Ramos (cell line): ENCODE measurements at regions not wholly inside any gene's neighbourhood (a gene's known extent, or its start where the extent isn't known, plus 50 kb on each side); places are given as distances from the start of the nearest gene placed in this dataset.

Experiments
- in situ Hi-C: fragments of 300-500 bp; cut with MboI; formaldehyde crosslinking; loops from one replicate; pipeline ENCODE4 v1.14.3; 2022; ENCODE audit warnings: low sequenced_read_pairs; ENCODE audit not compliant: unreplicated experiment

DNA sequence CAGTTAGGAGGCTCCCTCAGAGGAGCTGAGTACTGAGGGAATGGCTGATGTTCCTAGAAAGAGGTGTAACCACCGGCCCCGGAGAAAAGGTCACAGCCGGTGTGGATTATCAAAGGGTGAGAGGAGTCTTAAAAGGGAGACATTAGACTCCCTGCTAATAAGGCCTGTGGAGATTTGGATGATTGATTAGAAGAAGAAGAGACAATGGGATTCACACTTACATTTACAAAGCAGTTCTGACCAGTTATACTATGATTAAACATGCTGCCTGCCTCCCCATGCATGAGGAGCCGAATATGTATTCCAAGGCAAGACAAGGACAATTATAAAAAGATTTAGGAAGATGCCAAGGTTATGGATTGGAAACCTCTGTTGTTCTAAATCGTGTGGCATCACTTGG lies 302.4 kb downstream of the SLC4A3 start:
- in situ Hi-C loops = no loop called here

DNA sequence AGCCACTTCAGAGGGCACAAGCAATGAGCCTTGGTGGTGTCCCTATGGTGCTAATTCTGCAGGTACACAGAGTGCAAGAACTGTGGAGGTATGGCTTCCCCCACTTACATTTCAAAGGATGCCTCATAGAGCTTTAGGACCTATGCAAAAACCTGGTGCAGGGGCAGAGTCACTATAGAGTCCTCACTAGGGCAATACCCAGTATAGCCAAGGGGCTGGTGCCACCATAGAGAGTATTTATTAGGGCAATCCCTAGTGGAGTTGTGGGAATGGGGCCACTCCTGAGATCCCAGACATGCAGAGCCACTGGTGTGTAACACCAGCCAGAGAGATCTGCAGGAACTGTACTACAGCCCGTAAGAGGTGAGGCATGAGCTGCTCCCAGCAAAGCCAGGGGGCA lies 312.2 kb downstream of the SLC4A3 start:
- in situ Hi-C loops = no loop called here

DNA sequence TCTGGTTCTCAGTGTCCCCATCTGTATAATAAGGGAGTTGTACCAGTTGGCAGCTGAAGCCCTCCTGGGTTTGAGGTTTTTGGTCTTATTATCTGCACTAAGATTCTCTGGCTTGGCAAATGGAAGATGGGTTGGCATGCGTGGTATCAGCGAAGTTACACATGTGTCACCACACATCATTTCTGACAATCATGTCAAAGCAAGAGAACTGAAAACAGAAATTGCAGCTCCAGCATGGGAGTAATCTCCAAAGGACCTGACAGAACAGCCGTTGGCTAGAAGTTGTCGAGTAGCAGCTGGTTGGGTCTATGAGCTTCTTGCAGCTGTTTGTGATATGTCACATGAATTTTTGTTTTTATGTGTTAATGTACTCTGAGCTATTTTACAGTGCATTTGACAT lies 317.4 kb downstream of the SLC4A3 start:
- in situ Hi-C loops = no loop called here

DNA sequence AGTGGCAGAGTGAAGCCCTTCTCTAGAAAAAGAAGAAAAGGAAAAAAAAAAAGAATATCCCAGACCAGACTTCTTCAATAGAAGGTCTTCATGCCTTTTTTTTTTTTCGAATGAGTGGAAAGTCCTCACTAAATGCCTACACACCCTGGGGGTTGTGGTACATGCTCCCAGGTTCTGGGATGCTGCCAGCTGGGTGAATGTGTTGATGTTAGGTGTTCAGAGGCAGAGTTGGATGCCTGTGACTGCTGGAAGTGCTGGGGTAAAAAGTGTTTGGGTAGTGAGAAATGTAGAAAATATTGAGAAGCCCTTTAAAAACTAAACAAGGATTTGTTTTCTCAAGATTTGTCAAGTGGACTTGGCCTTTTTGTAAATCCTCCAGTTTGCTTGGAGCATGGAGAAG lies 318.6 kb downstream of the SLC4A3 start:
- in situ Hi-C loops = no loop called here

DNA sequence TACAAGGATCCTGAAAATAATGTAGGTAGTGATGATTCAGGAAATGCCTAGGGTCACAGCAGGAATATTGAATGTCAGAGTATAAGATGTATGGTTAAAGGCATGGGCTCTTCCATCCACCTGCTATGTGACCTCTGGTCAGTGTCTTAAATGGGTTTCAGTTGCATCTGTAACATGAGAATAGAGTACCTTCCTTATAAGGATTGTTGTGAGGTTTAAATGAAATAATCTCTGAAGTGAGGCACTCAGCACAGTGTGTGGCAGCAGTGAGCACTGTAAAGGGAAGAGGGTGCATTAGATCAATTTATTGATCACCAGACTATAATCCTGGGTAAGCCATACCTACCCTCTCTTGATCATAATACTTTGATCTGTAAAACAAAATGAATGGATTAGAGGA lies 319.1 kb downstream of the SLC4A3 start:
- in situ Hi-C loops = no loop called here

DNA sequence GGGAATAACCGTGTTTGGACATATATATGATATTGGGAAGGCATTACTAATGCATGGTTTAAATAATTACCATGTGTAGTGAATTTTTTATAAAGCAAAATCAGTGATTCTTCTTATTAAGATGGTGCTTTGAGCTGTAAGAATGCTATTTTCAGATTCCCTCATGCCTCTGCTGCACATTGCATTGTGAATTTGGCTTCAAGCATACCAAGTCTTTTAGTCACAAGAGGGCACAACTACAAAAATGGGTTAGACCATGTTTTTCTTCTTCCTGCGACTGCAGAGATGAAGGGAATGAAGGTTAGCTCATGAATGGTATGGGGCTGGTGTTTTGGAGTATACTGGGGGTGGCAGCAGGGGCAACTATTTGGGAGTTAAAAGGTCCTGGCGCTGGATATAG lies 320.1 kb downstream of the SLC4A3 start:
- in situ Hi-C loops = no loop called here

DNA sequence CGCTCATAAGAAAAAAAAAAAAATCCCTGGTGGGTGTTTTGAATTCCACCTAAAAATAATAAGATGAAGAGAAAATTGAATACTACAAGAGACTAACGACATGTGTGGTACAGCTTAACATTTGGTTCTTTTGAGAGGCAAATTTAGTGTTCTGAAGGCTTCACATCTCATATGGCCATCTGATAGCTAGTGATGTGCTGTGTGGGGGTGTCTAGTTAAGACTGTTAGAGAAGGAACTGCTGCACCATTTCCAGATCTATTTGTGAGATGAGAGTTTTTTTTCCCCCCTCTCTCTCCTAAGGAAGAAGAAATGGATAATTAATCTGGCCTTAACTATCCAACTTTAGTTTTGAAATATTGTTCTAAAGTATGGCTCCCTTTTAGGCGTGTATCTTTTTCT lies 321.6 kb downstream of the SLC4A3 start:
- in situ Hi-C loops = no loop called here

DNA sequence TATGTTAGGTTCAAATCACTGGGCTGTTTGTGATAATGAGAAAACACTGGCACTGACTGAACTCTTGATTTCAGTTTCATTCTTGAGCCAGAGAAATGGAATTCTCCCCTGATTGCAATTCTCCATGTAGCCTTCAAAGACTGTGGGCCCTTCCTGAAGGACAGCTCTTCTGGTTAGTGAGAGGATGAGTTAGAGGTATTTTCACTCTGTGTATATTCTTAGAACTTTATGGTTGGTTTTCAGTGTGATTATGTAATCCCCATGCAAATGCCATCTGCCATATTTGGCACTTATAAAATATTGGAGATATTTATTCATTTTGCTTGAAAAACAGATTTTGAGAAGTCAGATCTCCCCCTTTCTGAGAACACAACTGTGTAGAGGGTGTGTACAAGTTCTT lies 323.7 kb downstream of the SLC4A3 start:
- in situ Hi-C loops = no loop called here

DNA sequence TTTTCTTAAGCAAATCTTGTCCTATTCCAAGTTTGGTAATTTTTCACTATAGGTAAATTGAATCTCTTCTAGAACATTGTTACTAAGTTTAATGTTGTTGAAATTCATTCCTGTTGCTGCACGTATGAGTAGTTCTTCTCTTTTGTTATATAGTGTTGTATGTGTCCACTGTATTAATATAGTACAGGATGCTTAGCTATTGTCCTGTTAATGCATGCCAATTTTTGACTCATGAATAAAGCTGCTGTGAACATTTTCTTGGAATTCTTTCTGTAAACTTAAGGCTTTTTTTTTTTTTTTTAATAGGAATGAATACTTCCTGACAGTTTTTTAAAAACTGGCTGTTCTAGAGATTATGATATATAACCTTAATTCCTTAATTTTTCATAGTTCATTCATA lies 326.9 kb downstream of the SLC4A3 start:
- in situ Hi-C loops = no loop called here

DNA sequence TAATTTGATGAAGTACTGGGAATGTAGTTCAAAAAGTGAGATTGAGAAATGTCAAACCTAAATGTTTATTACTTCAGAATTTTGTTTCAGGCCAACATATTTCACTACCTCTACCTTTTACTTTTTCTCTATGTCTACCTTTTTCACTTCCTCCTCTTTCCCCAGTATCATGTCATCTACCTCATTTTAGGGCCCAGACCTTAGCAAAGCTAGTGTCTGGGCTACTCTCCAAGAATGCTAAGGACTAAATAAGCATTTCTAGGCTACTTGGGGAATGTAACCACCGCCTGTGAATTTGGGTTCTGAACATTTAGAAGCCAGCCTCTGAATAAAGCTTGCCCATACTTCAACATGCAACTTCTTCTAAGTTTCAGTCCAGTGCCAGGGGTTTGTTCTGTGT lies 330.4 kb downstream of the SLC4A3 start:
- in situ Hi-C loops = no loop called here

DNA sequence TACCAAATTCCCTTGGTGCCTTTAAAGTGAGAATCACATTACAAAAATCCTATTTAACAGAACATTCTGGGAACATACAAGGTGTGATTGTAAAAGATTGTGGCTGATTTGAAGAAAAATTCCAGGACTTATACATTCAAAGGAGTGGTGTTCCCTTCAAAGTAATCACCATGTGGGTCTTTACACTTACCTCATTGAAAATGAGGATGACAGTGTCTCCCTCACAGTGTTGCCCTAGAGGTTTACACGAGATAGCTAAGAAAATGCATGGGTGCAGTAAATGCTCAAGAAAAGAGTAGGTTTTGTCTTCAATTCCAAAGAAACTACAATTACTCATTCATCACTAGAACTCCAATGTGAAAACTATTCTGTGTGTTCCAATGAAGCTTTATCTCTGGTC lies 331.5 kb downstream of the SLC4A3 start:
- in situ Hi-C loops = no loop called here

DNA sequence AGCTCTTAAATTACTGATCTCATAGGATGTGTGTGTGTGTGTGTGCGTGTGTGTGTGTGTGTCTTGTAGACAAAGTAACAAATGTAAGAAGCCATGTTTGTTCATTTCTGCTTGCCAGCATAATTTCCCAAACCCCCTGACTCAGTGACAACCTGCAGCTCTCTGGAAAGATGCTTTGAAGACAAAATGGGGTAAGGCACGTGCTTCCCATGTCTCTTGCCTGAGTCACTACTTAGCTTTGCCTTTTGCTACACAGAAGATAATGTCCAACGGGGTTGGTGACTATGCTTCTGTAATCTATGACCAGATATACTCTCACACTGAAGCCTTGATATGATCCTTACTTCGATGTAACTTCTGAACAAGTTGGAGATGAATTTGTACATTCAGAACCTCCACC lies 332.0 kb downstream of the SLC4A3 start:
- in situ Hi-C loops = no loop called here

DNA sequence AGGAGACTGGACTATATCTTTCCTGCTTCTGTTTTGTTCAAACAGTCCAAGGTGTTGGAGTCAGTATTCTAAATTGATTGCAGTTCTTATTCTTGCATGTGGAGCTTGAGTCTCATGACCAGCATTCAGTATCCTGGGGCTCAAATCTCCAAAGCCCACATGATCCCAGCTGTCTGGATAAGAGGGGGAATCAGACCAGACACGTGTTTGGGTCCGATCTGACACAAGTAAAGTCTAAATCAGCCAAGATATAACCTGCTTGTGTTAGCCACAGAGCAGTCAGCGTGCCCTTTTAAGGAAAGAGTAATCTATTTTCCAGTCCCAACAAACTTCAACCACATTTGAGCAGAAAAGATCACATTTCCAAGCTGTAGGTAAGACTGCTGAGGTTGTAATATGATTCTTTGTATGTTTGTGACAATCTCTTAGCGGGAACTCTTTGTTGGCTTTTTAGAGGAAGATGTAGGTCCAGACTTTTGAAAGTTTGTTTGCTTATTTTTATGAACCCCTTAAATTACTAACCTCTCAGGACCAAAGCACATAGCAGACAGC lies 334.6 kb downstream of the SLC4A3 start:
- in situ Hi-C loops = no loop called here

DNA sequence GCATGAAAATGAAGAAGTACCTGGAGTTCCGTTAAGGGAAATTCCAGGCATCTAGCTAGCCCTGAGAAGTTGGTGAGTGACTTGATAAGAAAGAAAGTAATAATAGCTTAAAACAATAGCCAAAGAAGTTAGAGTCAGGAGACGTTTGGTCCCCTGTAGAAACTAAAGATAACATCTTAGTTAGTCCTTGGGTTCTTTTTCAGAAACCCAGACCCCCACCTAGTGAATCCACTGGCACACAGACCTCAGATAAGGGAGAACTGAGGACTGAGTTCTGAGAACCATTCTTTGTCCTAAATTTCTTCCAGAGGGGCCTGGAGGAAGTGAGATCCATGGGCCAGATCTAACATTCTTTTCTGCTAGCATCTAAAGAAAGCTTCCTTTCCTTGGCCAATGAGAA lies 335.4 kb downstream of the SLC4A3 start:
- in situ Hi-C loops = no loop called here

DNA sequence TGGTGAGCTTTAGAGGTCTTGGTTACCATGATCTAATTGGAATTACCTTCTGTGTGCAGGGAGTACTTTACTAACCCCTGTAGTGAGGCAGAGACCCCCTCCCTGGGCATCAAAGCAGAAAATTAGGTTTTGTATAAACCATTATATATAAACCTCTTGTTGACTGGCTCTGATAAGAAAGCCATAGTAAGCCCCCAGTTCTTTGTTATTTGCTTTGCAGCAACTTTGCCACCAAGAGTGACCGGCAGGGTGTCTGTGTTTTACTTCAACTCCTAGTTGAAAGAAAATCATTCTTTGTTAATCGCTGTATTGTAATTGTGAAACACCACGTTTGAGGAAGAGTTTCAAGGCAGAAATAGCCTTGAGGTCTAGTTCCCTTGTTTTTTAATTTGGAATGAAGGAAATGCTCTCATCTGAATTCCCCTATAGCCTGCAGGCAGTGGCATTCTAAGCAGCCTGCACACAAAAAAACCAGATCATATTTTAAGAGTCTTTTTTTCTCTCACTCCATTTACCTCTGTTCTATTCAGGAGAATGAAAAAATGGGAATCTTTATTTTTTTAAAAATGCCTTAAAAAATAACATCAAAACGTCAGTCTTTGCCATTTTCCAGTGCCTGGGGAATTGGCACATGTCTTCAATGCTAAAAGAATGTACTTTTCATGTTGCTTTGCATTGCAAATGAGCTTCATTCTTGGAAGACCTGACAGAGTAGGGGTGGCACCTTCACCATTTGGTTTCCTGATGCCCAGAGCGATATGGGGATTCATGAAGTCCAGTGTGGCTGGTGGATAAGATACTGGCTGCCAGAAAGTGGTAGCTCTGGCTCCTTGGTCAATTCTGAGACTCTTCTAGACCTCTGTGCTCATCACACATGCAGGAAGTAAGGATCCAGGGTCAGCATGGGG lies 338.1 kb downstream of the SLC4A3 start:
- in situ Hi-C loops = no loop called here

DNA sequence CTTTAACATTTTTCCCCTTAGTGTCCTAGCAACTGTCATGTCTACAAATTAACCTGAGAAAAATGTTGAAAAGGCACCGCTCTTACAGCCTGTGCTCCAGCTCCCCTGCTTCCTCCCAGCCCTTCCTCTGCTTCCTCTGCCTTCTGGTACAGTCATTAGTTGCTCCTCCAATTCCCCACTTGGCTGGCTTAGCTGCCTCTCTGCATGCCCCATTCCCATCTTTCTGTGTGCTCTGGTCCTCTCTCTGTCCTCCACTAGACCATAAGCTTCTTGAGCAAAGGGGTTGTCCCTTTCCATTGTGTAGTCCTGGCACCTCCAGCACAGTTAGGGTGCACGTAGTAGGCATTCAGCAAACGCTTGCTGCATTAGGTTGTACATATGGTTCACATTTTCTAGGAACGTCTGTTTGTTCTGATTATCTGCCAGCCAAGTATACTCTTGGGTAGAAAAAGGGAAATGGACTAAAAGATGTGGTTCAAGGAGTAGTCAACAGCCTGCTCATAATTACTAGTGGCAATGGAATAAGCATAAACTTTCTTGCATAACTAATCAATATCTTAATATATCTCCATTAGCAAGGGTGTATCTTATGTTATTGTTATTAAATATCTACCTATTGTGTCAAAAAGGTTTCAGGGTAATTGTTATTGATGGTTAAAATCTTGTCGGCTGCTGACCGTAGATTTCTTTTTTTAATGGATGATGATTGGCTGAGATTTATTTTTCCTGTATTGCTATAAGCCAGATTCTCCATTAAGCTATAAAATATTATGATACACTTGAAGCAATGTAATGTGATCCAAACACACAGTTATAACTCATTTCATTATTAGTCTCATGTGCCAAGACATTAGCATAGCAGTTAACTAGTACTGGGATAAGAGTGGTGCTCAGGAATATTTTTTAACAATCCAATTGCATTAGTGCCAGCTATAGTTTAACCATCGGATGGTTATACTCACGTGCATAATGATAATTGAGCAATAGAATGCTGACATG lies 340.1 kb downstream of the SLC4A3 start:
- in situ Hi-C loops = no loop called here

DNA sequence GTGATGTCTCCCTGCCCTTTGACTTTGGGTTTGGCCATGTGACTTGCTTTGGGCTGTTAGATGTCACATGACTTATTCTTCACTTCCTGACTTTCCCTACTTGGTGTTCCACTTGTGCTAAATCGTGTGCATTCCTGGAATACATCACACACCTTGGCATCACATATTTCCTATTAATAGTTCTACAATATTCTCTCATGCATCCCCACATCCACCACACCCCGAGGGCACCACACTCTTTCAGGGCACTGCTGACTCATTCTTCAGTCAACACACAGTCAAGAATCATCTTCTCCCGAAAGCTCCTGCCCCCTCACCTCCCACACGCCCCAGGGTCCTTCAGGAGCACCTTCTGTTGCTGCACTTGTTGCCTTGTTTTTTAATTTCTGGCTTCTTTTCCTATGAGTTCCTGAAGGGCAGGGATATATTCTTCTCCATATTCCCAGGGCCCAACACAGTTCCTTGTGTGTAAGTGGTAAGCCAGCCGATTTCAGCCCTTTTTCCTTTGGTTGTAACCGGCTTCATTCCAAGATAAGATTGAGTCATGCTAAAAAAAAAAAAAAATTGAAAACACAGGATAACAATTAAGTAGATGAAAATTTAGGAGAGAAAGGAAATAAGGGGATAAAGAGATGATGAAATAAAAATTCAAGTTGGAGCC lies 341.4 kb downstream of the SLC4A3 start:
- in situ Hi-C loops = no loop called here

DNA sequence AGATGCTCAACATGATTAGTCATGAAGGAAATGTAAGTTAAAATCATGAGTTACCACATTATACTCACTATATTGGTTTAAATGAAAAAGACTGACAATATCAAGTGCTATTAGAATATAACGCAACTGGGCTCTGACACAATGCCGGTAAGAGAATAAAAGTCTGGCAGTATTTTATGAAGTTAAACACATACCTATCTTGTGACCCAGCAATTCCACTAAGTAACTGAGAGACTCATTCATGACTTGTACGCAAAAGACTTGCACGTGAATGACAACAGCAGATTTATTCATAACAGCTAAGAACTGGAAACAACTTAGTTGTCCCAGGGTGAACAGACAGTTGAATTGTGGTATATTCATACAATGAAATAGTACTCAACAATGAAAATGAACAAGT lies 342.1 kb downstream of the SLC4A3 start:
- in situ Hi-C loops = no loop called here

DNA sequence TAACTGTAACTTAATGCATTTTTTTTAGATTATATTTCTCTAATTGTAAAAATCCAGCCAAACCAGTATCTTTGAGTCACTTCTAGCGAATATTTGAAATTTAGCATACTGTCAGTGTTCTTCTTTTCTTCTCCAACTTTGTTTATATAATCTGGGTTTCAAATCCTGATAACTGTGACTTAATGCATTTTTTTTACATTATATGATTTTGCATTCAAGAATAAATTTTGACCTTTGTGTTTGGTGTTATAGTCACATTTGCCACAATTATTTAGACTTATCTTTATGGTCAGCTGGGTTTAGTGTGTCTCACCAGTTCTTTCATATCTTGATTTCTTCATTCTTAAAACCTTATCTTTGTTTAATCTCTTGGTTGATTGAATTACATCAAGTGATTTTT lies 345.7 kb downstream of the SLC4A3 start:
- in situ Hi-C loops = no loop called here

DNA sequence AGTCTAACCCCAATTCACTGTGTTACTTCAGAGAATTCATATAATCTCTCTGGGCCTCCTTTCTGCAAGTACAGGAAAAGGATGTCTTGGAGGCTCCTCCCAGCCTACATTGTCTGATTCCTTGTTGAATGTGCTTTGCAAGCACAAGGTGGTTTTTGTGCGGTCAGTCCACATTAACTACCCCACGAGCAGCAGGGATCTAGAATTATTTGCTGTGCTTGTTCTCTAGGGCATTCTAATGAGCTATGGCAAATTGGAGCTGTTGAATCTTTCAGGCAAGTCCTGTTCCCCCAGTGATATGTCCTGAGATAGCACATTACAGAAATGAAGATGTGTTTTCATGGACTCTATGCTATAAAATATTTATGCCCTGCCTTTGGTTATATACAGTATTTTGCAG lies 349.4 kb downstream of the SLC4A3 start:
- in situ Hi-C loops = no loop called here
